ENCODE measurements at regions not wholly inside any gene's neighbourhood (a gene's known extent, or its start where the extent isn't known, plus 50 kb on each side); places are given as distances from the start of the nearest gene placed in this dataset.

GRCh38 chr5:15026011-15026893, 154.7 kb upstream of the ANKH start:
- Histone ChIP-seq H3K36me3 (ENCODE audit: control insufficient read depth, insufficient read depth, low read length) (no peaks in the 10 kb centered on the region), H3K4me1 (ENCODE audit: control insufficient read depth, insufficient read depth, low read length) (peaks cover 14% of the 10 kb centered on the region), H3K4me3 (ENCODE audit: low read depth, low read length) (no peak overlapping the region), H3K9me3 (ENCODE audit: control insufficient read depth, insufficient read depth, low read length) (no peaks in the 10 kb centered on the region), H3K9ac (ENCODE audit: low read depth, low read length) (no peak overlapping the region), H3K27me3 (ENCODE audit: control insufficient read depth, insufficient read depth, low read length) (peaks cover 29% of the 10 kb centered on the region)

- Histone ChIP-seq H3K9me3 (ENCODE audit: control insufficient read depth, insufficient read depth, low read length) (no peaks in the 10 kb centered on the region), H3K27me3 (ENCODE audit: control insufficient read depth, insufficient read depth, low read length) (peaks cover 19% of the 10 kb centered on the region), H3K9ac (ENCODE audit: low read depth, low read length) (no peak overlapping the region), H3K4me1 (ENCODE audit: control insufficient read depth, insufficient read depth, low read length) (peaks cover 14% of the 10 kb centered on the region), H3K4me3 (ENCODE audit: low read depth, low read length) (no peak overlapping the region), H3K36me3 (ENCODE audit: control insufficient read depth, insufficient read depth, low read length) (no peaks in the 10 kb centered on the region)
These were observed 152.3 kb upstream of the ANKH start for GRCh38 chr5:15023846-15024245.

- no peaks in the 10 kb centered on the region for H3K9me3 ChIP-seq (ENCODE audit: control insufficient read depth, insufficient read depth, low read length)
- no peak overlapping the region for H3K4me3 ChIP-seq (ENCODE audit: low read depth, low read length)
- no peaks in the 10 kb centered on the region for H3K36me3 ChIP-seq (ENCODE audit: control insufficient read depth, insufficient read depth, low read length)
- no peak overlapping the region for H3K9ac ChIP-seq (ENCODE audit: low read depth, low read length)
- peaks cover 14% of the 10 kb centered on the region for H3K4me1 ChIP-seq (ENCODE audit: control insufficient read depth, insufficient read depth, low read length)
- peaks cover 13% of the 10 kb centered on the region for H3K27me3 ChIP-seq (ENCODE audit: control insufficient read depth, insufficient read depth, low read length)
These were observed 151.7 kb upstream of the ANKH start for GRCh38 chr5:15023266-15023665.

DNA sequence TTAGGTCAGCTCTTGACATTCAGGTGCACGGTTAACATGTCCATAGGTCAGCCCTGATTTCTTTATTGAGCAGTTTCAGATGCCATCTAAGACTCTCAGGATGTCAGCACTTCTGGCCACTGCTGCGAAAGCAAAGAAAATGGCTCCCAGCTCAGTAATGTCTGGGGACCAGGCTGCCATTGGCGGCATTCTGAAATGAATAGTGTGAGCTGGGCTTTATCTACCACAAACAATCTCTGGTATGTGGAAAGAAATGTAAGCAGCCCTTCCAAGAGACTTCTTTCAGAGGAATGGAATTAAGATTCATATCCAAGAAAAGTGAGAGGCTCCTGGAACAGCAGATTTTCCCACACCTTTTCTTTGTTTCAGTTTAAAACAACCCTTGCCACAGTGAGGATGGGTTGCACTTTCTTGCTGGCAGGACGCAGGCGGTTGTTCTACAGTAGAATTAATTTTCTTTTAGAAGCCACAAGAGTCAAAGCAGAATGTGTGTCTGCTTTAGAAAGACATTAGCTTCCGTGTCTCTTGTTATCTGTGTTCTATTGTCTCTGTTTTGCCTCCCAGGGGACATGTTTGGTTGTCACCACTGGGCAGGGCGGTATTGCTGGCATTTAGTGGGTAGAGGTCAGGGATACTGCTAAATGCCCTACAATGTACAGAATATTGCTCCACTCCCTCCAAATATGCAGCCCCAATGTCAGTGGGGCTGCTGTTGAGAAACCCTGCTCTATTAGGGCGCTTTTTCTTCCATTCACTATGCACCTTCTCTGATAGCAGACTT, 149.9 kb upstream of the ANKH start:
- peaks cover 4% of the 10 kb centered on the region for H3K27me3 ChIP-seq (ENCODE audit: control insufficient read depth, insufficient read depth, low read length)
- no peaks in the 10 kb centered on the region for H3K36me3 ChIP-seq (ENCODE audit: control insufficient read depth, insufficient read depth, low read length)
- no peak overlapping the region for H3K4me3 ChIP-seq (ENCODE audit: low read depth, low read length)
- no peak overlapping the region for H3K9ac ChIP-seq (ENCODE audit: low read depth, low read length)
- no peaks in the 10 kb centered on the region for H3K9me3 ChIP-seq (ENCODE audit: control insufficient read depth, insufficient read depth, low read length)
- peaks cover 3% of the 10 kb centered on the region for H3K4me1 ChIP-seq (ENCODE audit: control insufficient read depth, insufficient read depth, low read length)

DNA sequence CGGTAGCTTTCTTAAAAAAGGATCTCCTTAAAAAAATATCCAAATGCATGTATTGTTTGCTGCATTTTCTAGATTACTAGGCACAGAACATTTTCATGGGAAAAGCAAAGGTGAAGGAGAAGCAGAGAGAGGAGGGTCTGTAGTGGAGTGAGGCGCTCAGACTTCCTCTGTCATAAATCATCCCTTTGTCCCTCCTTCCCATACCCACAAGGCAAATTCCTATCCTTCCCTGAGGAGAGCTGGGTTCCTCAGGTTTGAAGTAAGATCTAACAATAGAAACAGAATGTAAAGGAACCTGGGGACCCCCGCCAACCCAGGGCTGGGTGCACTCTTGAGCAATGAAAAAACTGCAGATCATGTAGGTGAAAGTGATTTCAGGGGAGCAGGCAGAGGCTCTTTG, 149.2 kb upstream of the ANKH start:
- Histone ChIP-seq H3K4me3 (ENCODE audit: low read depth, low read length) (no peak overlapping the region), H3K9ac (ENCODE audit: low read depth, low read length) (no peak overlapping the region), H3K4me1 (ENCODE audit: control insufficient read depth, insufficient read depth, low read length) (no peaks in the 10 kb centered on the region)

GRCh38 chr5:15014809-15015208, 143.2 kb upstream of the ANKH start:
- H3K9me3 ChIP-seq (ENCODE audit: control insufficient read depth, insufficient read depth, low read length), result no peaks in the 10 kb centered on the region
- no peak overlapping the region for H3K4me3 ChIP-seq (ENCODE audit: low read depth, low read length)
- no peaks in the 10 kb centered on the region for H3K4me1 ChIP-seq (ENCODE audit: control insufficient read depth, insufficient read depth, low read length)
- no peaks in the 10 kb centered on the region for H3K27me3 ChIP-seq (ENCODE audit: control insufficient read depth, insufficient read depth, low read length)
- no peaks in the 10 kb centered on the region for H3K36me3 ChIP-seq (ENCODE audit: control insufficient read depth, insufficient read depth, low read length)
- no peak overlapping the region for H3K9ac ChIP-seq (ENCODE audit: low read depth, low read length)

More for the DNA sequence above, 149.2 kb upstream of the ANKH start:
- H3K36me3 ChIP-seq (ENCODE audit: control insufficient read depth, insufficient read depth, low read length), result no peaks in the 10 kb centered on the region
- H3K9me3 ChIP-seq (ENCODE audit: control insufficient read depth, insufficient read depth, low read length), result no peaks in the 10 kb centered on the region
- H3K27me3 ChIP-seq (ENCODE audit: control insufficient read depth, insufficient read depth, low read length), result peaks cover 4% of the 10 kb centered on the region

DNA sequence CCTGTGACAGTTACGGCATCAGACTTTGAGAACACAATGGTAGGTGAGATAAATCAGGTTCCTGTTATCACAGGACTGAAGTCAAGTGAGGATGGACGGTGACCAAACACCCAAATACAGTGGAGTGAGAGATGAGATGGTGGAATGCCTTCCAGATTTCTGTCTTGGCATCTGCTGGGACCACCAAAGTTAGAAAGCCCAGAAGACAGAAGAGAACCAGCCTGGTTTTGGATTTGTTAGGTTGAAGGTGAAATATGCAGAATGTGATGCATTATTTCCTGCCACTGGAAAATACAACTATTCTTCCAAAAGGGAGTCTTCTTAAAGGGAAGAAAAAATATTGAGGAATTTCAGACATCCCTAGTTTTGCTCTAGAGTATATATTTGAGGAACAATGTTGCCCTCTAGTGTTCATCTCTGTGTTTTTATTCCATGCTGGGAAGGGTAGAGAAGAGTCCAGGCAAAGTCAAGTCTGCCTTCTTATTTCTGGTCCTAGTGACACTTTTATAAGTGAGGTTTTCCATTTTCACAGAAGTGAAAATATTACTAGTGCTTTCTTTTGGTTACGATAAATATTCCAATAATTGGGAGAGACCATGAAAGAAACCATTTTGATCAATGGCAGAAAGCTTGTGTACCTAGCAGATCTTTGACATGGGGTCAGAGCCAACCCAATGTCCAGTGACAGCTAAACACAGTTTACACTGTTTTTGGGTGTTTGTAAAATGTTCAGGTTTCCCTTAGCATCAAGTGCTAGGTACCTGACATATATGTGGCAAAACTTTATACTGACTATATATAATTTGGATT, 142.3 kb upstream of the ANKH start:
- Histone ChIP-seq H3K4me3 (ENCODE audit: low read depth, low read length) (no peak overlapping the region), H3K9me3 (ENCODE audit: control insufficient read depth, insufficient read depth, low read length) (no peaks in the 10 kb centered on the region), H3K36me3 (ENCODE audit: control insufficient read depth, insufficient read depth, low read length) (no peaks in the 10 kb centered on the region), H3K4me1 (ENCODE audit: control insufficient read depth, insufficient read depth, low read length) (no peaks in the 10 kb centered on the region), H3K9ac (ENCODE audit: low read depth, low read length) (no peak overlapping the region), H3K27me3 (ENCODE audit: control insufficient read depth, insufficient read depth, low read length) (no peaks in the 10 kb centered on the region)

GRCh38 chr5:15012061-15012460, 140.5 kb upstream of the ANKH start:
- no peaks in the 10 kb centered on the region for H3K36me3 ChIP-seq (ENCODE audit: control insufficient read depth, insufficient read depth, low read length)
- no peaks in the 10 kb centered on the region for H3K4me1 ChIP-seq (ENCODE audit: control insufficient read depth, insufficient read depth, low read length)
- H3K4me3 ChIP-seq (ENCODE audit: low read depth, low read length), result no peak overlapping the region
- H3K9ac ChIP-seq (ENCODE audit: low read depth, low read length), result no peak overlapping the region
- H3K9me3 ChIP-seq (ENCODE audit: control insufficient read depth, insufficient read depth, low read length), result no peaks in the 10 kb centered on the region
- H3K27me3 ChIP-seq (ENCODE audit: control insufficient read depth, insufficient read depth, low read length), result no peaks in the 10 kb centered on the region

DNA sequence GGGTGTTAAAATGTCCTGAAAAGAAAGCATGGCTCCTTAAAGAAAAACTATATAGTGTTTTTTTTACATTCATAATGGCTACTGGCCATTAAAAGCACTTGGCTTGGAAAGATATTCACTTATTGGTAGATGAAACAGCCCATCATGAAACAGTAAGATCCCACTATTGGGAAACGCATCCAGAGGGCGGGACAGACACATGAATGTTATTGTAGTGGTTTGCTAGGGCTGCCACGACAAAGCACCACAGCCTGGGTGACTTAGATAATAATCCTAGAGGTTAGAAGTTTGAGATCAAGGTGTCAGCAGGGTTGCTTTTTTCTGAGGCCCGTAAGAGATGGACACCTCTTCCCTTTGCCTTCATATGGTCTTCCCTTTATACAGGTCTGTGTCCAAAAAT, 139.4 kb upstream of the ANKH start:
- Histone ChIP-seq H3K4me1 (ENCODE audit: control insufficient read depth, insufficient read depth, low read length) (no peaks in the 10 kb centered on the region), H3K36me3 (ENCODE audit: control insufficient read depth, insufficient read depth, low read length) (no peaks in the 10 kb centered on the region), H3K4me3 (ENCODE audit: low read depth, low read length) (no peak overlapping the region), H3K9ac (ENCODE audit: low read depth, low read length) (no peak overlapping the region), H3K9me3 (ENCODE audit: control insufficient read depth, insufficient read depth, low read length) (no peaks in the 10 kb centered on the region), H3K27me3 (ENCODE audit: control insufficient read depth, insufficient read depth, low read length) (no peaks in the 10 kb centered on the region)

DNA sequence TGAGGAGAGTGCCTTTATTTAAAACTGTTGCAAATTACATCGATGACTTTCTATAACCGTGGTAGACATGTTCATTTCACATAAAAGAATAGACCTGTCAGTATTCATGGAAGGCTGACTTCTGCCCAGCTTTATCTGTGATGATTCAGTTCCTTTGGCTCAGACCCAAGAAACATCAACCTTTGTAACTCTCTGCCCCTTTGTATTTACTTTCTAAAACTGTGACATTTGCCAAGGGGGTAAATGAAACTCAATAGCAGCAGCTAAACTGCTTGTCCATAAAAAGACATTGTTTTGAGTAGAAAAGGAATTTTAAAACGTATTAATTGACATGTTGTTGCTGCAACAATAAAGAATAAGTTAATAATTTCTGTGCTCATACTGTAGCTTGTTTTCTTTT, 137.8 kb upstream of the ANKH start:
- H3K4me1 ChIP-seq (ENCODE audit: control insufficient read depth, insufficient read depth, low read length), result no peaks in the 10 kb centered on the region
- no peaks in the 10 kb centered on the region for H3K27me3 ChIP-seq (ENCODE audit: control insufficient read depth, insufficient read depth, low read length)
- H3K9ac ChIP-seq (ENCODE audit: low read depth, low read length), result no peak overlapping the region
- no peak overlapping the region for H3K4me3 ChIP-seq (ENCODE audit: low read depth, low read length)
- H3K36me3 ChIP-seq (ENCODE audit: control insufficient read depth, insufficient read depth, low read length), result no peaks in the 10 kb centered on the region
- H3K9me3 ChIP-seq (ENCODE audit: control insufficient read depth, insufficient read depth, low read length), result no peaks in the 10 kb centered on the region

GRCh38 chr5:15008921-15009320, 137.3 kb upstream of the ANKH start:
- Histone ChIP-seq H3K27me3 (ENCODE audit: control insufficient read depth, insufficient read depth, low read length) (no peaks in the 10 kb centered on the region), H3K36me3 (ENCODE audit: control insufficient read depth, insufficient read depth, low read length) (no peaks in the 10 kb centered on the region), H3K9ac (ENCODE audit: low read depth, low read length) (no peak overlapping the region), H3K4me3 (ENCODE audit: low read depth, low read length) (no peak overlapping the region), H3K9me3 (ENCODE audit: control insufficient read depth, insufficient read depth, low read length) (no peaks in the 10 kb centered on the region), H3K4me1 (ENCODE audit: control insufficient read depth, insufficient read depth, low read length) (no peaks in the 10 kb centered on the region)

Data from iPS-15b (cell line).